Naive B cell (primary cell): ENCODE measurements at regions not wholly inside any gene's neighbourhood (a gene's known extent, or its start where the extent isn't known, plus 50 kb on each side); places are given as distances from the start of the nearest gene placed in this dataset.

Experiments
- ATAC-seq, 2 donors: fragments of 150-1000 bp; cut with Tn5 transposase; 2 replicates each; pipeline ENCODE4 v1.10.0; 2021; ENCODE audit warnings: low read depth in 2 of 2, mild to moderate bottlenecking in 2 of 2, moderate library complexity in 2 of 2
- DNase-seq: peaks from one replicate; pipeline ENCODE4 v3.0.0; 2022
- H3K27ac Mint-ChIP-seq, 6 donors: one replicate each; pipeline ENCODE4 v1.8.0; 2020 to 2022; ENCODE audit warnings: mild to moderate bottlenecking in 6 of 6, mixed read lengths in 6 of 6, moderate library complexity in 5 of 6, inconsistent platforms in 2 of 6
- H3K27me3 Mint-ChIP-seq, 3 donors: one replicate each; pipeline ENCODE4 v1.8.0; 2021 to 2022; ENCODE audit warnings: mixed read lengths in 3 of 3, mild to moderate bottlenecking in 1 of 3
- H3K36me3 Mint-ChIP-seq, 2 donors: one replicate each; pipeline ENCODE4 v1.8.0; 2020 to 2022; ENCODE audit warnings: mixed read lengths in 2 of 2, inconsistent platforms in 1 of 2, mild to moderate bottlenecking in 1 of 2
- H3K4me1 Mint-ChIP-seq, 3 donors: one replicate each; pipeline ENCODE4 v1.8.0; 2020 to 2022; ENCODE audit warnings: mixed read lengths in 3 of 3, inconsistent platforms in 1 of 3, mild to moderate bottlenecking in 1 of 3, moderate library complexity in 1 of 3
- H3K4me3 Mint-ChIP-seq, 8 donors: one replicate each; pipeline ENCODE4 v1.8.0; 2020 to 2022; ENCODE audit warnings: mild to moderate bottlenecking in 8 of 8, mixed read lengths in 8 of 8, moderate library complexity in 8 of 8, inconsistent platforms in 2 of 8
- H3K9me3 Mint-ChIP-seq, 7 donors: one replicate each; pipeline ENCODE4 v1.8.0; 2020 to 2022; ENCODE audit warnings: mixed read lengths in 7 of 7, mild to moderate bottlenecking in 5 of 7, inconsistent platforms in 2 of 7, moderate library complexity in 1 of 7

DNA sequence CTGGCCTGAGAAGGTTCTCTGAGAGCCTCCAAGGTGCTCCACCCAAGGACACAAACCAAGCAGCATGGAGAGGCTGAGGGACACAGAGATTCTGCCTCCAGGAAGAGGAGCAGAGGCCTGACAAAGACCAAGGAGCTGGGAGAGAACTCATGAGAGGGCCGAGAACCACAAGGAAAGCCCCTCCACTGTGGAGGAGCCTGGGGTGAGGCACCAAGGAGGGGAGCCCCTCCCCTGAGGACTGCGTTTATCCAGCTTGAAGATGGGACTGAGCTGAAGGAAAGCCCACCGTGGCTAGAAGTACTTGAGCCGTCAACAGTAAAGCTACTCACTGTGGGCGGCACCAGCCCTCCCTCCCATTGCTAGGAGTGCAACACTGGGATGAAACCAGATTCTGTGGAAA is 63.1 kb upstream of the MEF2A start:
- no peaks in the 10 kb centered on the region for H3K9me3 Mint-ChIP-seq
- H3K4me3 Mint-ChIP-seq: peak overlapping the region in 6 of 8 donors; percentile 35 to 82 (median 48)

DNA sequence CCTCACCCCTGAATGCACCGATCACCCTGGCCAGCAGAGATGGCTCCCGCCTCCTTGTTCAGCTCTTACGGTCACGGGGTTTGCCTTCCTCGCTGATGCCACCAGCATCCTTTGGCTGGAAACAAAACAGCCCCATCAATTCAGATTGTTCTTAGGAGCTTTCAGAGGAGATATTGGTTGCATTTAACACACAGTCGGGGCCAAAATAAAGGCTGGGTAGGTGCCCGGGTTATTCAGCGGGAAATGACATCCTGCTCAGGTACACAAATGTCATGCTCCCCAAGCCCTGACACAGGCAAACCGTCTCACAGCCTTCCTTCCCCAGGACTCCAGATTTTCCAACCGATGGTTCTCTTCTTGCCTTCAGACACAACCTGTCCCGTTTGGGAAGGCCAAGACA is 62.4 kb upstream of the MEF2A start:
- ATAC-seq: no peak
- peaks cover 59 to 78% (median 67%) of the 10 kb centered on the region in 3 donors for H3K4me1 Mint-ChIP-seq

More for the DNA sequence above, 63.1 kb upstream of the MEF2A start:
- Mint-ChIP-seq H3K4me1 (peaks cover 55 to 75% (median 64%) of the 10 kb centered on the region in 3 donors), H3K27ac (peak overlapping the region; percentile 25 to 97 (median 92)), H3K27me3 (no peaks in the 10 kb centered on the region), H3K36me3 (no peaks in the 10 kb centered on the region)
- DNase-seq: no peak
- no peak for ATAC-seq

DNA sequence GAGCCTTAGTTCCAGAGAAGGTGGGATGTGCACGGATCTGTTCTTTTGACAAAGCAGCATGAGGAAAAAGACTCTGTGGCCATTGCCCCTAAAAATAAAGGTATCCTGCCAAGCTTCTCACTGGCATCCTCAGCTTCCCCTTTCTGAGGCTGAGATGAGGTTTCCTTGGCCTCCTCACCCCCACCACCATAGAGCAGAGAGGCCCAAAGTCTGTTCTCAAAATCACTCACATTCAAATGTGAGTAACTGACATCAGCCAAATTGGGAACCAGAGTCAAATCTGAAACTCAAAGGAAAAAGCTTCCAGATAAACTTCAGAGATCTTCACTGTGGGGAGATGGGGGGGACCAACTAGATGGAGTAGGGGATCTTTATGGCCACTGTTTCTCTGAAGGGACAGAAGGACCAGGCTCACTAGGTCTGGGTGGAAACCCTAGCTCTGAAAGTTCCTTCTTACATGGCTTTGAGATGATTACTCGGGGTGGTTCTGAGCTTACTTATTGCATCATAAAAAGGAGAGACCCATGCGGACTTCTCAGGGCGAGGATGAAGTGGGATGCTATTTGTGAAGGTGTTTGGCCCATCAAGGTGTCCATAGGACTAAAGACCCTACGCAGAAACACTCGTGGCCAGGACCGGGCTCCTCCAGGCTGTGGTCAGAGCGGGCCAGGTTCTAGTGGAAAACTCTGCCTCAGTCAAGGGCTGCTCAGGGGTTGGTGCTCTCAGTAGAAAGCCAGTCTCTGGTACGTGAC is 61.5 kb upstream of the MEF2A start:
- no peak for DNase-seq

More for the DNA sequence above, 62.4 kb upstream of the MEF2A start:
- Mint-ChIP-seq H3K27ac (peak overlapping the region in 3 of 6 donors; percentile 78 to 91 (median 83)), H3K4me3 (peak overlapping the region in 5 of 8 donors; percentile 35 to 58 (median 43)), H3K9me3 (no peaks in the 10 kb centered on the region), H3K36me3 (no peaks in the 10 kb centered on the region), H3K27me3 (no peaks in the 10 kb centered on the region)
- no peak for DNase-seq

DNA sequence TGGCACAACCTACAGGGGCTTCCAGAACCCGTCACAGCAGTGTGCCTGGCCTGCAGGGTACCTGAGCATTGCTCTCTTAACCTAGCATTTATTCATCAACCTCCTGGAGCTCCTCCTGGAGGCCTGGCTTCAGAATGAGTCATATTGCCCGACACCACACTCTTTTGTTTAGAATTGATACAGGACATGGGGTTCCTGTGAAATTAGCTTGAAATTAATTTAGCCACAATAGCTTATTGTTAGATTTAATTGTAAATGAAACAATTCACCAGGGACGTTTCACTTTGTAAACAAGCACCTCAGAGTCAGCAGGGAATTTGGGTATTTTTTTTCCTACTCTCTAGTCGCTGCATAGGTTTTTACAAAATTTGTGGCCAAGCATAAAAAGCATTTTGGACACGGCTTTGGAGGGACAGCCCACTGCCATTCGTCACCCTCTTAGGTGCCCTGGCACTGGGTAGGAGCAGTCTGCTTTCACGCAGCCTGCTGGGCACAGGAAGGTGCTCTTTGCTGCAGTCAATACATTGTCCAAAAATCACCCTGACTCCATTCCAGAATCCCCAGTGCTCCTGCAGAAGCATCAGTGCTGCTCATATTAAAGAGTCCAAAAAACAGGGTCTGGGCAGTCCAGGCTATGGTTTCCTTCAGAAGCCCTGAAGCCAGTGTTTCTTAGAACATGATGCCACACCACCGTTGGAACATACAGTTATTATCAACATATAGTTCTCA is 60.8 kb upstream of the MEF2A start:
- no peak for DNase-seq
- peak overlapping the region in 1 of 8 donors; percentile 56 for H3K4me3 Mint-ChIP-seq
- no peaks in the 10 kb centered on the region for H3K9me3 Mint-ChIP-seq
- H3K27ac Mint-ChIP-seq: peak overlapping the region; percentile 20 to 91 (median 64)
- H3K4me1 Mint-ChIP-seq: peaks cover 64 to 91% (median 78%) of the 10 kb centered on the region in 3 donors
- peak; percentile 20 to 30 for ATAC-seq
- H3K36me3 Mint-ChIP-seq: no peaks in the 10 kb centered on the region
- H3K27me3 Mint-ChIP-seq: no peaks in the 10 kb centered on the region

More for the DNA sequence above, 61.5 kb upstream of the MEF2A start:
- Mint-ChIP-seq H3K4me3 (peak overlapping the region in 4 of 8 donors; percentile 43 to 70 (median 52)), H3K27ac (peak overlapping the region in 4 of 6 donors; percentile 15 to 91 (median 82)), H3K9me3 (no peaks in the 10 kb centered on the region), H3K36me3 (no peaks in the 10 kb centered on the region), H3K4me1 (peaks cover 57 to 84% (median 70%) of the 10 kb centered on the region in 3 donors), H3K27me3 (no peaks in the 10 kb centered on the region)
- ATAC-seq: peak; percentile 53 to 58

DNA sequence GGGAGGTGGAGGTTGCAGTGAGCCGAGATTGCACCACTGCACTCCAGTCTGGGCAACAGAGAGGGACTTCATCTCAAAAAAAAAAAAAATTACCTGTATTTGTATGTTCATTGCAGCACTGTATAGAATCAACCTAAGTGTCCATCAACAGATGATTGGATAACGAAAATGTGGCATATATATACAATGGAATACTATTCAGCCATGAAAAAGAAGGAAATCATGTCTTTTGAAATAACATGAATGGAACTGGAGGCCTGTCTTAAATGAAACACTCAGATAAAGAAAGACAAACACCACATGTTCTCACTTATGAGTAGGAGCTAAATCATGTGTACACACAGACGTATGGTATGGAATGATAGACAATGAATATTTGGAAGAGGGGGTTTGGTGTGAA is 59.4 kb upstream of the MEF2A start:
- Mint-ChIP-seq H3K27ac (peak overlapping the region in 1 of 6 donors; percentile 45), H3K4me1 (peaks cover 62 to 92% (median 90%) of the 10 kb centered on the region in 3 donors), H3K4me3 (peak overlapping the region in 1 of 8 donors; percentile 34), H3K9me3 (no peaks in the 10 kb centered on the region), H3K27me3 (no peaks in the 10 kb centered on the region), H3K36me3 (no peaks in the 10 kb centered on the region)
- DNase-seq: no peak
- no peak for ATAC-seq

DNA sequence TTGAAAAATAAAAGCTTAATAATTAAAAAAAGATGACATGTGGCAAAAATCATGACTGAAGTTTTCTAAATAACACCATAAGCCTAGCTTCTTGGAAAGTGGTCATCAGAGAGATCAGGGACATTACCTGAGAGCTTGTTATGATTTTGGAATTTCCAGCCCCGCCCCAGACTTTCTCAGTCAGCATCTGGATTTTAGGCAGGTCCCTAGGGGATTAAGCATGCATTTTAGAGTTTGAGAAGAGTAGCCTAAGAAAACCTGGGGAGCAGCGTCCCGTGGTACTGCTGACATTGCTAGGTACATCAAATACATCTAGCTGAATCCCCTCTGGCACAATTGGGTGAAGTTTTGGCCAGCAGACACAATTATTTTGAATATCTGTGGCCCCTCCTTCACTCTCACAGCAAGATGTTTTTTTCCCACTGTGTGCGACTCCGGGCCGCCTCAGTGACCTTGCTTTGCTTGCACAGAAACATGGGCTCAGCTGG is 58.7 kb upstream of the MEF2A start:
- no peaks in the 10 kb centered on the region for H3K36me3 Mint-ChIP-seq
- H3K4me1 Mint-ChIP-seq: peaks cover 62 to 92% (median 90%) of the 10 kb centered on the region in 3 donors
- DNase-seq (no peak), ATAC-seq (no peak)
- no peaks in the 10 kb centered on the region for H3K9me3 Mint-ChIP-seq
- H3K27ac Mint-ChIP-seq: peak overlapping the region in 3 of 6 donors; percentile 28 to 80 (median 54)
- peak overlapping the region in 4 of 8 donors; percentile 66 to 84 (median 76) for H3K4me3 Mint-ChIP-seq
- no peaks in the 10 kb centered on the region for H3K27me3 Mint-ChIP-seq

DNA sequence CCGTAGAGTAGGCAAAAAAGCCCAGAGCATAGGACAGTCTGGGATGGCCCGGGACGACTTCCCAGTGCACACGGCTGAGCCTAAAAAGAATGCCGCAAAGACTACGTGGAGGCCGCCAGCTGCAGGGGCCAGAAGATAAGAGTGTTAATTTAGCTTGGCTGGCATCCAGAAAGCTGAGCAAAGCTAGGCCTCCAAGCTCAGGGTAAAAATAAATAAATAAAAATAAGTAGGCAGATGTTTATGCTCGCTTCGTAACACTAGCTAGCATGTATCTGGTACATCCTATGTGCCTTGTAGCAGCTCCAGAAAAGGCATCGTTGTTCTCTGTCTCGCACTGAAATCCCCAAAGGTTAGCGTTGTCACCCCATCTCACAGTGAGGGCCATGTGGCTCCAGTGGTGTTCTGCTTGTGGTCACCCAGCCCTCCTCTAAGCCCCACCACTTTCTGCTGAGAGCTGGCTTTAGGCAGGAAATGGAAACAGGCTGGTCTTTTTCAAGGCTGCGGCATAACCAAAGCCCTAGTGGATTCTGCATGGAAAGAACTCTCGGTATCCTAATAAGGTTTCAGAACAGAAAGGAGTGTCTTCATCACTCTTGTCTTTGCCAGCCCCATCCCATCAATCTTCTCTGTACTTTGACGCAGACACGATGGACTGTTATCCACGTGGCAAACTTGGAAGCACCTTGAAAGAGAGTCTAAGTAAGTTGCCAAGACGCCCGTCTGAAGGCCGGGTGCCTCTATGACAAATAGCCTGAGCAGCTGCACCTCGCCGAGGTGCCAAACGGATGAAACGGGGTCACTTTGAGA is 58.1 kb upstream of the MEF2A start:
- Mint-ChIP-seq H3K36me3 (no peaks in the 10 kb centered on the region), H3K4me3 (peak overlapping the region; percentile 6 to 84 (median 70)), H3K9me3 (peaks cover 0 to 2% (median 0%) of the 10 kb centered on the region in 7 donors), H3K27me3 (no peaks in the 10 kb centered on the region), H3K4me1 (peaks cover 62 to 92% (median 90%) of the 10 kb centered on the region in 3 donors), H3K27ac (peak overlapping the region; percentile 51 to 94 (median 81))
- no peak for ATAC-seq
- DNase-seq: no peak

DNA sequence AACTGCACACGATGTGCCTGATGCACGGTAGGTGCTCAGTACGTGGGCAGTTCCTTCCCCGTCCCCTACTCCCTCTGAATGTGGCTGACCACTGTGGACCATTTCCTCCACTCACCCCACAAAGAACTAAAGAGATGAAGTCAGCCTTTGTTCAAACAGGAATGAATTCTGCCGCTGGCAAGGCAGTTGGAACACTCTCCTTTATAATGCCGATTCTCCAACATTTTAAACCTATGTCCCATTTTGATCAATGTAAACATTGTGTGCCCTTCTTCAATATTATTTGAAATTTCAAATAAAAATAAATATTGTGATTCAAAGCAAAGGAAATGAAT is 57.5 kb upstream of the MEF2A start:
- DNase-seq (no peak), ATAC-seq (no peak)
- H3K4me1 Mint-ChIP-seq: peaks cover 58 to 92% (median 90%) of the 10 kb centered on the region in 3 donors
- H3K9me3 Mint-ChIP-seq: peaks cover 0 to 8% (median 0%) of the 10 kb centered on the region in 7 donors
- H3K4me3 Mint-ChIP-seq: peak overlapping the region in 7 of 8 donors; percentile 48 to 85 (median 80)
- H3K27ac Mint-ChIP-seq: peak overlapping the region in 5 of 6 donors; percentile 51 to 85 (median 80)
- H3K36me3 Mint-ChIP-seq: no peaks in the 10 kb centered on the region
- H3K27me3 Mint-ChIP-seq: no peaks in the 10 kb centered on the region

DNA sequence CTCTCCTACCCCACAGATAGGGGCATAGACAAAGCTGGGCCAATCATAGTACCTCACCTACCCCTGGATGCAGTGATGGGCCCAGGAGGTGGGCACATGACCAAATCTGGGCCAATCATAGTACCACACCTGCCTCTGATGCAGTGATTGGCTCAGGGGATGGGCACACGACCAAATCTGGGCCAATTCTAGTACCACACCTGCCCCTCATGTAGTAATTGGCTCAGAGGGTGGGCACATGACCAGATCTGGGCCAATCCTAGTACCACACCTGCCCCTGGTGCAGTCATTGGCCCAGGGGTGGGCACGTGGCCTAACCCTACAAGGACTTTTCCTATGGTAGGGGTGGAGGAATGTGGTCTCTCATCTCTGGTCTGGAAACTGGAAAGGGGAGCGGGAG is 56.9 kb upstream of the MEF2A start:
- H3K4me3 Mint-ChIP-seq: peak overlapping the region in 6 of 8 donors; percentile 76 to 90 (median 82)
- no peak for ATAC-seq
- DNase-seq: no peak
- H3K4me1 Mint-ChIP-seq: peaks cover 57 to 92% (median 90%) of the 10 kb centered on the region in 3 donors
- H3K27me3 Mint-ChIP-seq: no peaks in the 10 kb centered on the region
- H3K27ac Mint-ChIP-seq: peak overlapping the region in 5 of 6 donors; percentile 68 to 96 (median 93)
- no peaks in the 10 kb centered on the region for H3K36me3 Mint-ChIP-seq
- H3K9me3 Mint-ChIP-seq: peaks cover 0 to 13% (median 0%) of the 10 kb centered on the region in 7 donors

DNA sequence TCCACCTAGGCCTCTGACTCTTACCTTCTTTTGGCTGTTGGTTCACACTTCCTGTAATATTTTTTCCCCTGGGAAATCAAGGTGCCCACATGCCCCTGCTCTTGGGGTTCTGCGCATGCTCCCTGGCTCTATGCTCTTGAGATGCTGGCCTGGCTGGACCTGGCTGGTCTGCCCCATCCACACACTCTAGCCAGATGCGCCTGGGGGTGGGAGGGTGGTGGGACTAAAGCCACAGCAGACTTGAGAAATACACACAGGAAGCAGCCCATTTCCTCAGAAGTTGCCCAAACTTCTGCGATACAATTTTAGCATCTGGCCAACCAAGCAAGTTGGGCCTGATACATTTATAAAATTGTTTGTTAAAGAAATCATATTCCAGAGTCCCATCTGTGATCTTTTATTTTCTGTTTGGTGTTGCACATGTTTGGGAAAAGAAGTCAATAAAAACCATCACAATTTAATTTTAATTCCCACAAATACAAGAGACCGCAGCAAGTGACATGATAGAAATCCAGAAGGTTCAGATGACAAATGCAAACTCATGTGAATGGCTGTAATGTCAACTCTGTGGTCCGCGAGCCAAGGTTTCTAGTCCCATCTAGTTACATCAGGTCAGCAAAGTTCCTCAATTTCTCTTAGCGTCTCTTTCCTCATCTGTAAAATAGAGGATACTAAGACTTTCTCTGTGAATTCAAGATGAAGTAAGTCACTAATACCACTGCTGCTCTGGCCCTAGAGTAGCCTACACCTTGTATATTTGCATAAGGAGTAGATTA is 55.9 kb upstream of the MEF2A start:
- Mint-ChIP-seq H3K36me3 (no peaks in the 10 kb centered on the region), H3K27me3 (no peaks in the 10 kb centered on the region), H3K4me3 (peak overlapping the region; percentile 74 to 90 (median 82)), H3K27ac (peak overlapping the region; percentile 68 to 97 (median 94)), H3K4me1 (peaks cover 60 to 92% (median 90%) of the 10 kb centered on the region in 3 donors), H3K9me3 (peaks cover 0 to 14% (median 0%) of the 10 kb centered on the region in 7 donors)
- ATAC-seq: peak in 1 of 2 donors; percentile 11
- DNase-seq: no peak

DNA sequence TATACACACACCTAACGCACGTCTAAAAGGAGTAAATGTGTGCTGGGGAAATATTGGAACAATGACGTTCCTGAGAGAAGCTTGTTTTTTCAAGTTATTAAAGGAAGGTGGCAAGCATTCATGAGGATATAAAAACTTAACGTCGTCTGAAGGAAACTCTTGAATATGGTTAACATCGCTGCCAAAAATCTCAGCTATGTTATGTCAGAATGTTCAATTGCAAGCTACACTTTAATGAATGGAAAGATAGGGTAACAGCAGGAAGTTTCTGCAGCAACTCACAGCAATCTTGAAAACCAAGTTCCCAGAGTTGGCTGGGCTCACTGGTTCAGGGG is 54.3 kb upstream of the MEF2A start:
- H3K4me3 Mint-ChIP-seq: peak overlapping the region; percentile 71 to 91 (median 82)
- H3K27me3 Mint-ChIP-seq: no peaks in the 10 kb centered on the region
- H3K9me3 Mint-ChIP-seq: peaks cover 0 to 14% (median 0%) of the 10 kb centered on the region in 7 donors
- no peak for DNase-seq
- no peaks in the 10 kb centered on the region for H3K36me3 Mint-ChIP-seq
- H3K27ac Mint-ChIP-seq: peak overlapping the region; percentile 79 to 99 (median 96)
- ATAC-seq: no peak
- peaks cover 67 to 94% (median 90%) of the 10 kb centered on the region in 3 donors for H3K4me1 Mint-ChIP-seq
